ENCODE measurements at regions not wholly inside any gene's neighbourhood (a gene's known extent, or its start where the extent isn't known, plus 50 kb on each side); places are given as distances from the start of the nearest gene placed in this dataset.

- H3K4me1 Mint-ChIP-seq (ENCODE audit: low read depth) = no peaks in the 10 kb centered on the region
- POLR2A ChIA-PET = no interaction called here
These were observed 59.2 kb upstream of the TMEM47 start for GRCh38 chrX:34716302-34716701.

DNA sequence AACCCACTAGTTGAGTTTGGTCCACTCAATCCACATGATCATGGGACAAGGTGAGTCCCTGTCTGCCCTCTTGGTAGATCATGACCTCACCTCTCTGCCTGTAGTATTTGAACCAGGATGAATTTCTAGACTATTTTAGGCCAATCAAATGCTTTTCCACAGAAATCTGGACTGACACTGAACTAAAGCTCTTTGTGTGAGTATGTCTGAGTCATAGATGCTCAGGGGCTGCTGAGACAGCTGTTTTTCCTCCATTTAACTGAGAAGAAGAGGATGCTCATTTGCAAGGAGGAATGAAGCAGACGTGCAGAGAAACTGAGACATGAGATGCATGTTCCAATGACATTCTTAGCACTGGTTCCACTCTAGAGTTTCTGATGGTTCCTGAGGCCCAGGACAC, 77.3 kb upstream of the TMEM47 start:
- ATAC-seq = no peak
- H3K4me1 Mint-ChIP-seq (ENCODE audit: low read depth) = no peaks in the 10 kb centered on the region
- ChIA-PET CTCF (no interaction called here), POLR2A (no interaction called here)
- no peaks in the 10 kb centered on the region for H3K36me3 Mint-ChIP-seq (ENCODE audit: low read depth)
- H3K27ac Mint-ChIP-seq = no peak overlapping the region
- no peaks in the 10 kb centered on the region for H3K9me3 Mint-ChIP-seq (ENCODE audit: insufficient read depth)
- DNase-seq = no peak
- H3K4me3 Mint-ChIP-seq = no peak overlapping the region
- H3K27me3 Mint-ChIP-seq (ENCODE audit: low read depth) = no peaks in the 10 kb centered on the region

More at GRCh38 chrX:34716302-34716701, 59.2 kb upstream of the TMEM47 start:
- CTCF ChIA-PET = no interaction called here
- Mint-ChIP-seq H3K27me3 (ENCODE audit: low read depth) (no peaks in the 10 kb centered on the region), H3K4me3 (no peak overlapping the region), H3K36me3 (ENCODE audit: low read depth) (no peaks in the 10 kb centered on the region), H3K9me3 (ENCODE audit: insufficient read depth) (no peaks in the 10 kb centered on the region), H3K27ac (no peak overlapping the region)
- ATAC-seq (no peak), DNase-seq (no peak)

GRCh38 chrX:34744521-34744920, 87.4 kb upstream of the TMEM47 start:
- Mint-ChIP-seq H3K27ac (no peak overlapping the region), H3K4me3 (no peak overlapping the region), H3K27me3 (ENCODE audit: low read depth) (no peaks in the 10 kb centered on the region), H3K36me3 (ENCODE audit: low read depth) (no peaks in the 10 kb centered on the region), H3K9me3 (ENCODE audit: insufficient read depth) (no peaks in the 10 kb centered on the region), H3K4me1 (ENCODE audit: low read depth) (no peaks in the 10 kb centered on the region)
- no peak for DNase-seq
- POLR2A ChIA-PET = no interaction called here
- no peak for ATAC-seq
- CTCF ChIA-PET = no interaction called here

- H3K4me3 Mint-ChIP-seq = no peak overlapping the region
- no peaks in the 10 kb centered on the region for H3K4me1 Mint-ChIP-seq (ENCODE audit: low read depth)
- no peak for DNase-seq
- POLR2A ChIA-PET = no interaction called here
- CTCF ChIA-PET = no interaction called here
- H3K36me3 Mint-ChIP-seq (ENCODE audit: low read depth) = no peaks in the 10 kb centered on the region
- H3K9me3 Mint-ChIP-seq (ENCODE audit: insufficient read depth) = no peaks in the 10 kb centered on the region
- no peak overlapping the region for H3K27ac Mint-ChIP-seq
- ATAC-seq = no peak
- H3K27me3 Mint-ChIP-seq (ENCODE audit: low read depth) = no peaks in the 10 kb centered on the region
These were observed 92.8 kb upstream of the TMEM47 start for GRCh38 chrX:34749896-34750295.

DNA sequence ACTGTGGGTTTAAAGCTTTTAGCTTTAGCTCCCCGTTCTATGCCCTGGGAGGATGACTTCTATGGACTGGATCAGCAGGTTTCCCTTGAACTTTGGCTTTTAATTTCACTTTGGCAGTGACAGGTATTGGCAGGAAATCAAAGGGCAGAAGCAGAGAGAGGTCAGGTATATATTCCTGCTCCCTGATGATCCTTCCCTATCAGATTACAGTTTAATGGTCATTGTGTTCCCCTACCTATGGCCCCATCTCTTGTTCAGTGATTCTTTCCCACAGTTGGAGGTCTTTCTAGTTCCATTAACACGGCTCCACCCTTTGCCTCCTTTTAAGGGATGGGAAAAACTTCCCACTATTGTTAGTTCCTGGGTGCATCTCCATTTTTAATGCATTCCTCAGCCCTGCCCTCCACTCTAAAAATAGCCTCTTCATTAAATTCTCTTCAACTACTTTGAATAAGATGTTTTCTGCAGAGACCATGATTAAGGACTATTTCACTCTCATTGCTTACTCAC, 107.8 kb upstream of the TMEM47 start:
- CTCF ChIA-PET = no interaction called here
- Mint-ChIP-seq H3K27ac (no peak overlapping the region), H3K9me3 (ENCODE audit: insufficient read depth) (no peaks in the 10 kb centered on the region), H3K4me3 (no peak overlapping the region), H3K4me1 (ENCODE audit: low read depth) (no peaks in the 10 kb centered on the region), H3K27me3 (ENCODE audit: low read depth) (no peaks in the 10 kb centered on the region), H3K36me3 (ENCODE audit: low read depth) (no peaks in the 10 kb centered on the region)
- POLR2A ChIA-PET = no interaction called here
- DNase-seq (no peak), ATAC-seq (no peak)

DNA sequence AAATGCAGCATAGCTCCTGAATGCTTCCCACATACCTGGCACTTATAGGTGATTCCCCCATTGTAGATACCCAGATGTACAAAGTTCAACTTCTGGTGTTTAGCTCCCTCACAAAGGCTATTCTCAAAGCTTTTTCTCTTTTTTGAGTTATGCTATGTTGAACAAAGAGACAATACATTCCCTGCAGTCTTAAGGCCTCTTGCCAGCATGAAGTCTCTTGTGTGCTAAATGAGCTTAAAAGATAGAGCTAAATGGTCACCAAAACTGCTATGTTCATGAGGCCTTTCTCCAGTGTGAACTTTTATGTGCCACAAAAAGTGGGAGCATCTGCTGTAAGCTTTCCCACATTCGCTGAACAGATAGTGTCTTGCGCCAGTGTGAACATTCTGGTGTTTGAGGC, 111.2 kb upstream of the TMEM47 start:
- no peak overlapping the region for H3K4me3 Mint-ChIP-seq
- H3K27me3 Mint-ChIP-seq (ENCODE audit: low read depth) = no peaks in the 10 kb centered on the region
- ChIA-PET POLR2A (no interaction called here), CTCF (no interaction called here)
- ATAC-seq (no peak), DNase-seq (no peak)
- no peak overlapping the region for H3K27ac Mint-ChIP-seq
- no peaks in the 10 kb centered on the region for H3K36me3 Mint-ChIP-seq (ENCODE audit: low read depth)
- no peaks in the 10 kb centered on the region for H3K9me3 Mint-ChIP-seq (ENCODE audit: insufficient read depth)
- no peaks in the 10 kb centered on the region for H3K4me1 Mint-ChIP-seq (ENCODE audit: low read depth)

- POLR2A ChIA-PET = no interaction called here
- ATAC-seq = no peak
- no peaks in the 10 kb centered on the region for H3K4me1 Mint-ChIP-seq (ENCODE audit: low read depth)
- H3K27me3 Mint-ChIP-seq (ENCODE audit: low read depth) = no peaks in the 10 kb centered on the region
- H3K27ac Mint-ChIP-seq = no peak overlapping the region
- H3K36me3 Mint-ChIP-seq (ENCODE audit: low read depth) = no peaks in the 10 kb centered on the region
- no peak for DNase-seq
- H3K4me3 Mint-ChIP-seq = no peak overlapping the region
- H3K9me3 Mint-ChIP-seq (ENCODE audit: insufficient read depth) = no peaks in the 10 kb centered on the region
- CTCF ChIA-PET = no interaction called here
These were observed 113.4 kb upstream of the TMEM47 start for GRCh38 chrX:34770511-34770910.

GRCh38 chrX:34778916-34779315, 121.8 kb upstream of the TMEM47 start:
- no peak for ATAC-seq
- DNase-seq = no peak
- Mint-ChIP-seq H3K36me3 (ENCODE audit: low read depth) (no peaks in the 10 kb centered on the region), H3K27ac (no peak overlapping the region), H3K4me3 (no peak overlapping the region), H3K4me1 (ENCODE audit: low read depth) (no peaks in the 10 kb centered on the region), H3K27me3 (ENCODE audit: low read depth) (no peaks in the 10 kb centered on the region), H3K9me3 (ENCODE audit: insufficient read depth) (no peaks in the 10 kb centered on the region)
- ChIA-PET POLR2A (no interaction called here), CTCF (no interaction called here)

DNA sequence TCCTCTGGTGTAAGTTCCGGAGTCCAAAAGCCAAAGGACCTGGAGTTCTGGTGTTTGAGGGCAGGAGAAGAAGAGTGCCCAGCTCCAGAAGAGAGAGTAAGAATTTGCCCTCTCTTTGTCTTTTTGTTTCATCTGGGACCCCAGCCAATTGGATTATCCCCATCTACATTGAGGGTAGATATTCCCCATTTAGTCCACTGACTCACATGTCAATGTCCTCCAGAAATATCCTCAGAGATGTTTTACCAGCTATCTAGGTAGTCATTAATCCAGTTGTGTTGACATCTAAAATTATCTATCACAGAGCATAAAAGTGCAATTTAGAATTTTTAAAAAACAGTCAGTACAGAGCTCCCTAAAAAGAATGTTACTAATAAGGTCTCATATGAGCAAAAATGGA, 132.9 kb upstream of the TMEM47 start:
- ChIA-PET CTCF (no interaction called here), POLR2A (no interaction called here)
- Mint-ChIP-seq H3K27ac (no peak overlapping the region), H3K9me3 (ENCODE audit: insufficient read depth) (no peaks in the 10 kb centered on the region), H3K36me3 (ENCODE audit: low read depth) (no peaks in the 10 kb centered on the region), H3K4me3 (no peak overlapping the region), H3K4me1 (ENCODE audit: low read depth) (no peaks in the 10 kb centered on the region), H3K27me3 (ENCODE audit: low read depth) (no peaks in the 10 kb centered on the region)
- ATAC-seq (no peak), DNase-seq (no peak)

DNA sequence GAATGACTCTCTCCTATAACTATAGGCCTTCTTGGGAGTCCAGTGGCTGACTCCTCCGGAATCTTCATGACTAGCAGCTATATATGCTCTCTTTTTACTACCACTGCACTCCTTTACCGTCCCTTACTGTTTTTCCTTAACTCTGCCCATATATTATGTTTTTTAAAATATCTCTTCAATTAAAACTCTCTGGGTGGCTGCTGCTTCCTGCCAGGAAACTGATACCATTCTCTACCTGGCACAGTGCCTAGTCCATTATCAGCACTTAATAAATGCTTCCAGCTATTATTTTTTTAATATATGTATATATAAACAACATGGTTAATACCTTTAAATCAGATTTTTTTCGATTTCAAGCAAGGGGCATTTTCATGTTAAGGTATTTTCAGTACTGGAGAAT, 136.6 kb upstream of the FAM47B start:
- CTCF ChIA-PET = no interaction called here
- no peak for DNase-seq

GRCh38 chrX:34809096-34809495, 133.5 kb upstream of the FAM47B start:
- DNase-seq = no peak
- POLR2A ChIA-PET = no interaction called here
- Mint-ChIP-seq H3K27ac (no peak overlapping the region), H3K36me3 (ENCODE audit: low read depth) (no peaks in the 10 kb centered on the region), H3K4me1 (ENCODE audit: low read depth) (no peaks in the 10 kb centered on the region), H3K4me3 (no peak overlapping the region), H3K27me3 (ENCODE audit: low read depth) (no peaks in the 10 kb centered on the region), H3K9me3 (ENCODE audit: insufficient read depth) (no peaks in the 10 kb centered on the region)
- CTCF ChIA-PET = no interaction called here
- no peak for ATAC-seq

More for the DNA sequence above, 136.6 kb upstream of the FAM47B start:
- POLR2A ChIA-PET = no interaction called here
- H3K4me3 Mint-ChIP-seq = no peak overlapping the region
- no peak overlapping the region for H3K27ac Mint-ChIP-seq
- H3K36me3 Mint-ChIP-seq (ENCODE audit: low read depth) = no peaks in the 10 kb centered on the region
- H3K9me3 Mint-ChIP-seq (ENCODE audit: insufficient read depth) = no peaks in the 10 kb centered on the region
- no peak for ATAC-seq
- H3K4me1 Mint-ChIP-seq (ENCODE audit: low read depth) = no peaks in the 10 kb centered on the region
- no peaks in the 10 kb centered on the region for H3K27me3 Mint-ChIP-seq (ENCODE audit: low read depth)

DNA sequence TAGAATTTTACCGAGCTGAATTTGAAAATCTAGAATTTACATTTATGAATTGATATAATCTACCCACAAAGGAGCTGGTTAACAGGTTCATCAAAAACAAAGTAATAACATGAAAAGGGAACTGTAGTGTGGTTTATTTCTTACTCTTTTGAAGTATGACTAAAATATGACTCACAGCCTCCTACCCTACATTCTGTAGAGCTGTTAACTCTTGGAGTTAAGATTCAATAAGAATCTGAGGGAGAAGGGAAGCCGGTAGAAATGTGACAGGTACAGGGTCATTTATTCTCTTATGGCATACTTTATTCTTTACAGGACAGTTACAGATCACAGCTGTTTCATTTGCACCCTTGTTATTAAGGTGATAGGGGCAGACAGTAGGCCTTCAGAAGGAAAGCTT, 132.2 kb upstream of the FAM47B start:
- no peaks in the 10 kb centered on the region for H3K9me3 Mint-ChIP-seq (ENCODE audit: insufficient read depth)
- CTCF ChIA-PET = no interaction called here
- H3K36me3 Mint-ChIP-seq (ENCODE audit: low read depth) = no peaks in the 10 kb centered on the region
- no peak overlapping the region for H3K4me3 Mint-ChIP-seq
- ATAC-seq (no peak), DNase-seq (no peak)
- H3K4me1 Mint-ChIP-seq (ENCODE audit: low read depth) = no peaks in the 10 kb centered on the region
- H3K27ac Mint-ChIP-seq = no peak overlapping the region
- H3K27me3 Mint-ChIP-seq (ENCODE audit: low read depth) = no peaks in the 10 kb centered on the region
- POLR2A ChIA-PET = no interaction called here

DNA sequence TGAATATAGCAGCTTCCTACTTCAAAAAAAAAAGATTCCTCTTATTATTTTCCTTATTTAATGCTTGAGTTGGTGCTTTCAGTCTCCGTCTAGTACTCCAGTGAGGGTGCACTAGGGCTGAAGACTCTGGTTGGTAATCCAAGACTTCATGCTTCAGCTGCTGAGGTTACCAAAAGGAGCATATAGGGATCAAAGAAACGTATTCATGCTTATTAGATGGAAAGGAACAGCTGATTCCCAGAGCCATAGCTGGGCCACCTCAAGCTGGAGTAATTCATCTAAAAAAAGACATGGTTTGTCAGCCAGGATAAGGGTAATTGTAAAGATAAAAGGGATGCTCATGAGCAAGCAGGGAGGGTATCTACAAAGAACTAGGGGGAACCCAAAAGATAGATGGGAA, 131.7 kb upstream of the FAM47B start:
- Mint-ChIP-seq H3K4me1 (ENCODE audit: low read depth) (no peaks in the 10 kb centered on the region), H3K9me3 (ENCODE audit: insufficient read depth) (no peaks in the 10 kb centered on the region), H3K27me3 (ENCODE audit: low read depth) (no peaks in the 10 kb centered on the region), H3K4me3 (no peak overlapping the region), H3K36me3 (ENCODE audit: low read depth) (no peaks in the 10 kb centered on the region), H3K27ac (no peak overlapping the region)
- POLR2A ChIA-PET = no interaction called here
- ATAC-seq (no peak), DNase-seq (no peak)
- CTCF ChIA-PET = no interaction called here

All from activated CD8-positive, alpha-beta T cell treated with anti-CD3 and anti-CD28 coated beads, Interleukin-2, amount 10 ng/mL, durations not matched to agents 7 days and 5 days (primary cell).